MV-4-11 (cell line): ENCODE measurements at regions not wholly inside any gene's neighbourhood (a gene's known extent, or its start where the extent isn't known, plus 50 kb on each side); places are given as distances from the start of the nearest gene placed in this dataset.

Experiments
- DNase-seq: peaks from one replicate; lab custom pipeline; 2025; lab: John Stamatoyannopoulos, UW

DNA sequence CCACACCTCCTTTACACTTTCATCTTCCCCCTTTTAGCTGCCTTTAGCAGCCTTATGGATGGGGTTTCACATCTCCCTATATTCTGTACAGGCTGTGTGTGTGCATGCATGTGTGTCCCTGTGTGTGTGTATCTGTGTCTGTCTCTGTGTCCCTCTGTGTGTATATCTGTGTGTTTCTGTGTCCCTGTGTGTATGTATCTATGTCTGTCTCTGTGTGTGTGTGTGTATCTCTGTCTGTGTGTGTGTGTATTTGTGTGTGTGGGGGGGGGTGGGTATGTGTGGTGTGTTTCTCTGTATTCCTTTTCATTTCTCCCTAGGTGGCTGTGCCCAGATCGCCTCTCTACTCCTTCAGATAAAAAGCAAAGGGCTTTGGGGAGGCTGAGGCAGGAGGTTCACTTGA, 52.2 kb upstream of the CD83 start:
- DNase-seq = no peak

DNA sequence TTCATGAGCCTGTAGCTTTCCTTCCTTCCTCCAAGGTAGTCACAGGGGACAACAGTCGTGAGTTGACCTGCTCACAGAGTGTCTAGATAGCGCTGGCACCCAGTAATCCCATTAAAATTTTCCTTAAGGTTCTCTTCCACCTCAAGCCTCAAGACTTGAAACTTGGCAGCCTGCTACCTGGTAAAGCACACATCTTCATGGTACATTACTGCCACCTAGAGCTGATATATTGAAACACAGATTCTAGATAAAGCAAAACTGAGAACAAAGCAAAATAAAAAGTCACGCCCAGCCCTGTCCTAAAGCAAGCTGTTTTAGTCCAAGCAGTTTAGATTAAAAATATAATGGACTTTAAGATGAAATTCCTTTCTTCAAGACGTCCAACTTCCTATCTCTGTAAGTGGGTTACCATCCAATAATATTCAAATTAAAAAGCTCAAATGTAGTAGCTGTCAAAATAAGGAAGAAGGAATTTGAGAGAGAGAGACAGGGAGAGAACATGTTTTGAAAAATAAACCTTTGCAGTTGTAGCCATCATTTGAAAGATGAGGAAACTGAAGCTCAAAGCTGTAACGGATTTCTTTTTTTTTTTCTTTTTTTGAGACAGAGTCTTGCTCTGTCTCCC, 50.7 kb upstream of the CD83 start:
- peak; percentile 29 for DNase-seq

DNA sequence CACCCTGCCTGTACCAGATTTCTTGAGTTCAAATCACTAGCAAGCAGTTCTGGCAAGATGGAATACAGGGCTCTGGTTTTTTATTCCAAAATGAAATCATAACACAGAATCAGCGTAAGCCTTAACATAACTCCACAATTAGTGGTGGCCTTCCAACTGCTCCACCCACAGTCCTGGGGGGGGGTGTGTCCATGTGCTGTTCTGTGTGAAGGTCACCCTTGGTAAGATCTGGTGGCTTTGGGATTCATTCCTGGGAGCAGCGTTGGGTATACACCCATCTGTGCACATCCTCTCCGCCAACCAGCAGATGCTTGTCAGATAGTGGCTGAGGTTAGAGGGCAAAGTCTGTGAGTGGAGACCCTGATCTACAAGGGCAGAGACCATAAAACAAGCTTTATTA, 49.9 kb upstream of the CD83 start:
- no peak for DNase-seq
